HCT116 (cell line): ENCODE measurements at regions not wholly inside any gene's neighbourhood (a gene's known extent, or its start where the extent isn't known, plus 50 kb on each side); places are given as distances from the start of the nearest gene placed in this dataset.

ENCODE experiments used
- ATAC-seq: fragments of 200-7000 bp; cut with Tn5 transposase; 2 replicates; pipeline ENCODE4 v1.9.1; 2020; ENCODE audit warnings: mild to moderate bottlenecking, moderate library complexity
- BruUV-seq: library from RNA; stranded (reverse); fragments of 400-500 nt; replicated peaks from 2 replicates; lab custom pipeline; 2021; lab: Mats Ljungman, UMichigan
- CTCF ChIA-PET: fragments of 300-600 bp; sonication (Branson Sonifier 250); formaldehyde crosslinking; loops from one replicate; lab custom pipeline; 2021; ENCODE audit warnings: antibody characterized with exemption; lab: Charles Lee
- POLR2A ChIA-PET: fragments of 300-600, 350-600 bp; sonication (Branson Sonifier 250); formaldehyde crosslinking; loops from one replicate; lab custom pipeline; 2021; ENCODE audit warnings: antibody characterized with exemption; lab: Charles Lee
- RAD21 ChIA-PET, 2 experiments: fragments of 300-600 bp; sonication (Branson Sonifier 250); formaldehyde crosslinking; loops; one replicate each; lab custom pipeline; 2023; ENCODE audit warnings: low total read pairs in 2 of 2; ENCODE audit not compliant: uncharacterized antibody in 2 of 2, unreplicated experiment in 2 of 2, low non-redundant PET in 1 of 2; lab: Charles Lee
- DNase-seq: peaks from one replicate; pipeline ENCODE4 v3.0.0-alpha.2; 2010; ENCODE audit warnings: low read depth, low spot score
- H2AFZ ChIP-seq: fragments of 200-600 bp; shearing (Covaris generic), sonication (generic); 2 replicates; pipeline ENCODE4 v1.6.1; 2017; ENCODE audit warnings: low read depth, mixed run types, mixed read lengths, antibody characterized with exemption, low read length; ENCODE audit not compliant: poor library complexity, severe bottlenecking
- H3K27ac ChIP-seq: 2 replicates; pipeline ENCODE4 v1.5.1; 2012; ENCODE audit warnings: low read depth, low read length
- H3K27me3 ChIP-seq: fragments of 200-600 bp; sonication (generic); 2 replicates; pipeline ENCODE4 v1.6.1; 2016; ENCODE audit warnings: mixed run types, low read length, mixed read lengths; ENCODE audit not compliant: insufficient read depth
- H3K36me3 ChIP-seq, 2 experiments: fragments of 200-500 bp in 1 of 2; fragments of 200-600 bp in 1 of 2; sonication (Bioruptor generic) in 1 of 2; sonication (generic) in 1 of 2; 2 replicates each; pipeline versions ENCODE4 v1.5.1 to v1.6.1; 2014 to 2016; ENCODE audit warnings: low read length in 2 of 2, inconsistent platforms in 1 of 2, mixed read lengths in 1 of 2, mixed run types in 1 of 2; ENCODE audit not compliant: insufficient read depth in 2 of 2, control insufficient read depth in 1 of 2
- H3K4me1 ChIP-seq, 2 experiments: fragments of 200-600 bp in 1 of 2; sonication (generic) in 1 of 2; 2 replicates each; pipeline versions ENCODE4 v1.5.1 to v1.6.1; 2012 to 2017; ENCODE audit warnings: low read length in 2 of 2, inconsistent platforms in 1 of 2, mild to moderate bottlenecking in 1 of 2, mixed read lengths in 1 of 2, mixed run types in 1 of 2, moderate library complexity in 1 of 2; ENCODE audit not compliant: insufficient read depth in 2 of 2, control insufficient read depth in 1 of 2
- H3K4me2 ChIP-seq: fragments of 200-600 bp; sonication (generic); 2 replicates; pipeline ENCODE4 v1.6.1; 2017; ENCODE audit warnings: mixed run types, low read length, mixed read lengths
- H3K4me3 ChIP-seq, 2 experiments: fragments of 200-600 bp in 1 of 2; sonication (generic) in 1 of 2; replicated peaks in 1 of 2; 2 replicates each; pipeline ENCODE4 v1.5.1; 2011 to 2016; ENCODE audit warnings: low read length in 2 of 2, control low read depth in 1 of 2, low read depth in 1 of 2, mild to moderate bottlenecking in 1 of 2, mixed read lengths in 1 of 2, mixed run types in 1 of 2
- H3K79me2 ChIP-seq: fragments of 200-600 bp; sonication (generic); 2 replicates; pipeline ENCODE4 v1.6.1; 2017; ENCODE audit warnings: mild to moderate bottlenecking, mixed run types, low read length, moderate library complexity, mixed read lengths; ENCODE audit not compliant: insufficient read depth
- H3K9ac ChIP-seq: fragments of 200-600 bp; sonication (generic); 2 replicates; pipeline ENCODE4 v1.6.1; 2016; ENCODE audit warnings: low read length, mixed read lengths
- H3K9me2 ChIP-seq: fragments of 200-600 bp; sonication (generic), shearing (Covaris generic); 2 replicates; pipeline ENCODE4 v1.6.1; 2017; ENCODE audit warnings: mixed run types, mild to moderate bottlenecking, moderate library complexity; ENCODE audit not compliant: insufficient read depth
- H3K9me3 ChIP-seq, 2 experiments: fragments of 200-500 bp in 1 of 2; fragments of 200-600 bp in 1 of 2; sonication (Bioruptor generic) in 1 of 2; sonication (generic) in 1 of 2; 2 replicates each; pipeline ENCODE4 v1.6.1; 2014 to 2017; ENCODE audit warnings: low read length in 2 of 2, mixed read lengths in 2 of 2, inconsistent platforms in 1 of 2, low read depth in 1 of 2, mild to moderate bottlenecking in 1 of 2, mixed run types in 1 of 2, moderate library complexity in 1 of 2; ENCODE audit not compliant: control insufficient read depth in 1 of 2, insufficient read depth in 1 of 2
- H4K20me1 ChIP-seq: fragments of 200-600 bp; sonication (generic), shearing (Covaris generic); 2 replicates; pipeline ENCODE4 v1.6.1; 2017; ENCODE audit warnings: mixed run types, mild to moderate bottlenecking, moderate library complexity; ENCODE audit not compliant: insufficient read depth
- ATF3 ChIP-seq: IDR thresholded peaks from 2 replicates; pipeline ENCODE4 v1.6.1; 2012
- CBX3 ChIP-seq: IDR thresholded peaks from 2 replicates; pipeline ENCODE4 v1.6.1; 2012; ENCODE audit warnings: low read depth
- CEBPB ChIP-seq: IDR thresholded peaks from 2 replicates; pipeline ENCODE4 v1.6.1; 2012; ENCODE audit warnings: low read depth
- CTCF ChIP-seq, 3 experiments: fragments of 200-600 bp in 1 of 3; sonication (generic) in 1 of 3; IDR thresholded peaks in 2 of 3; conservative IDR thresholded peaks in 1 of 3; 2 replicates each; pipeline ENCODE4 v1.5.1; 2012 to 2017; ENCODE audit warnings: low read depth in 2 of 3, low read length in 2 of 3, antibody characterized with exemption in 1 of 3, borderline replicate concordance in 1 of 3, control low read depth in 1 of 3, mild to moderate bottlenecking in 1 of 3, mixed read lengths in 1 of 3, mixed run types in 1 of 3, moderate library complexity in 1 of 3; ENCODE audit not compliant: insufficient read depth in 1 of 3
- EGR1 ChIP-seq: IDR thresholded peaks from 2 replicates; pipeline ENCODE4 v1.6.1; 2012; ENCODE audit warnings: low read depth
- ELF1 ChIP-seq: IDR thresholded peaks from 2 replicates; pipeline ENCODE4 v1.6.1; 2012; ENCODE audit warnings: low read depth, borderline replicate concordance
- EZH2 ChIP-seq: fragments of 200-600 bp; sonication (generic); IDR thresholded peaks from 2 replicates; pipeline ENCODE4 v1.6.1; 2017; ENCODE audit warnings: antibody characterized with exemption, mixed run types
- FOSL1 ChIP-seq: IDR thresholded peaks from 2 replicates; pipeline ENCODE4 v1.6.1; 2012; ENCODE audit warnings: low read depth
- JUND ChIP-seq: IDR thresholded peaks from 2 replicates; pipeline ENCODE4 v1.6.1; 2012
- MAX ChIP-seq: IDR thresholded peaks from 2 replicates; pipeline ENCODE4 v1.6.1; 2012
- POLR2A ChIP-seq: IDR thresholded peaks from 2 replicates; pipeline ENCODE4 v1.7.0; 2011; ENCODE audit warnings: borderline replicate concordance; ENCODE audit not compliant: insufficient read depth, insufficient read length; ENCODE audit errors: extremely low read depth
- POLR2AphosphoS5 ChIP-seq: IDR thresholded peaks from 2 replicates; pipeline ENCODE4 v1.6.1; 2011; ENCODE audit warnings: mild to moderate bottlenecking, low read depth, low read length, moderate library complexity
- RAD21 ChIP-seq: IDR thresholded peaks from 2 replicates; pipeline ENCODE4 v1.6.1; 2012; ENCODE audit warnings: low read depth, mild to moderate bottlenecking
- REST ChIP-seq: IDR thresholded peaks from 2 replicates; pipeline ENCODE4 v1.6.1; 2012; ENCODE audit warnings: low read depth
- SIN3A ChIP-seq: IDR thresholded peaks from 2 replicates; pipeline ENCODE4 v1.6.1; 2012; ENCODE audit warnings: low read depth
- SP1 ChIP-seq: IDR thresholded peaks from 2 replicates; pipeline ENCODE4 v1.6.1; 2012; ENCODE audit warnings: low read depth
- SRF ChIP-seq: IDR thresholded peaks from 2 replicates; pipeline ENCODE4 v1.6.1; 2012; ENCODE audit warnings: low read depth
- TCF7L2 ChIP-seq: IDR thresholded peaks from 2 replicates; pipeline ENCODE4 v1.7.0; 2011; ENCODE audit warnings: borderline replicate concordance, inconsistent platforms; ENCODE audit not compliant: insufficient read depth, insufficient read length; ENCODE audit errors: extremely low read depth
- ZFX ChIP-seq: fragments of 450-650 bp; IDR thresholded peaks from 2 replicates; pipeline ENCODE4 v1.6.1; 2017
- ZNF274 ChIP-seq: fragments of 200-500 bp; sonication (Bioruptor generic); IDR thresholded peaks from 2 replicates; pipeline ENCODE4 v1.6.1; 2014; ENCODE audit warnings: mild to moderate bottlenecking, low read depth, low read length, inconsistent platforms
- intact Hi-C: fragments of 100-400 bp; cut with micrococcal nuclease; formaldehyde crosslinking; loops from 2 replicates; pipeline ENCODE4 v1.10.0; 2022

GRCh38 chr1:113275083-113275482 is 115.2 kb upstream of the MAGI3 start:
- no peak overlapping the region for H3K9ac ChIP-seq
- H3K4me2 ChIP-seq = no peak overlapping the region
- H3K9me2 ChIP-seq = no peaks in the 10 kb centered on the region
- H3K4me3 ChIP-seq = no peak overlapping the region
- H3K79me2 ChIP-seq = no peaks in the 10 kb centered on the region
- no peaks in the 10 kb centered on the region for H3K27me3 ChIP-seq
- ChIA-PET RAD21 (no interaction called here), POLR2A (no interaction called here), CTCF (no interaction called here)
- ATAC-seq (no peak), DNase-seq (no peak)
- intact Hi-C loops = no loop called here
- no peaks in the 10 kb centered on the region for H3K9me3 ChIP-seq
- H3K27ac ChIP-seq = no peak overlapping the region
- TF ChIP-seq ATF3 = no peak
- TF ChIP-seq CBX3 = no peak
- no peak for TF ChIP-seq JUND
- no peak for TF ChIP-seq SIN3A
- TF ChIP-seq TCF7L2 = no peak
- no peak for TF ChIP-seq CEBPB
- no peak for TF ChIP-seq RAD21
- no peak for TF ChIP-seq ZNF274
- no peak for TF ChIP-seq POLR2A
- no peak for TF ChIP-seq ELF1
- no peak for TF ChIP-seq REST
- no peak for TF ChIP-seq ZFX
- no peak for TF ChIP-seq MAX
- TF ChIP-seq SRF = no peak
- TF ChIP-seq SP1 = no peak
- no peak for TF ChIP-seq EGR1
- TF ChIP-seq CTCF (IDR thresholded peaks at IDR 0.05 in 2 of 3, conservative IDR thresholded peaks at IDR 0.05 in 1 of 3; ENCODE audit: borderline replicate concordance in 1 of 3, insufficient read depth in 1 of 3, low read depth in 2 of 3, low read length in 2 of 3) = no peak
- no peak for TF ChIP-seq FOSL1
- no peak for TF ChIP-seq EZH2
- no peak for TF ChIP-seq POLR2AphosphoS5
- no TSS peak for BruUV-seq
- no peaks in the 10 kb centered on the region for H4K20me1 ChIP-seq
- H3K36me3 ChIP-seq = no peaks in the 10 kb centered on the region
- H2AFZ ChIP-seq = no peak overlapping the region
- no peaks in the 10 kb centered on the region for H3K4me1 ChIP-seq
